Femur (tissue), 1 donor: ENCODE measurements at regions not wholly inside any gene's neighbourhood (a gene's known extent, or its start where the extent isn't known, plus 50 kb on each side); places are given as distances from the start of the nearest gene placed in this dataset.

Experiments used
- DNase-seq: peaks from one replicate; pipeline ENCODE4 v3.0.0-alpha.2; 2017

- no peak for DNase-seq
Observed at GRCh38 chr13:20351281-20352022, 119.3 kb upstream of the GJB6 start.

GRCh38 chr13:20350819-20351218, 118.7 kb upstream of the GJB6 start:
- no peak for DNase-seq

DNA sequence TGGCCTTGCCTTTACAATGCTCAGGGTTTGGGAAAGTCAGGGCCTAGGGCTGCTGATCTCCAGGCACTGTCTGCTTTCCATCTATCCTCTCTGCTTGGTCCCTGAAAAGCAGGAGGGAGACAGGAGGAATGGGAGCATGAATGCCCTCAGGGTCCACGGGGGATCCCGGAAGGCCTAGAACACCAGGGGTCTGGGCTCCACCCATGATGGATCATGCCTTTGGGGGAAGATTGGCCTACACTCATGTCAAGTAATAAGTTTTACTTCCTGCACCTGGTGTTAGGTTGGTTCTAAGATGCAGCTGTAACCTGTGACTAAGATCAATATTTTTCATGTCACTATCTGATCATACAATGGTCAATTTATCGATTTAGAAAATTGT, 118.3 kb upstream of the GJB6 start:
- DNase-seq: no peak

DNA sequence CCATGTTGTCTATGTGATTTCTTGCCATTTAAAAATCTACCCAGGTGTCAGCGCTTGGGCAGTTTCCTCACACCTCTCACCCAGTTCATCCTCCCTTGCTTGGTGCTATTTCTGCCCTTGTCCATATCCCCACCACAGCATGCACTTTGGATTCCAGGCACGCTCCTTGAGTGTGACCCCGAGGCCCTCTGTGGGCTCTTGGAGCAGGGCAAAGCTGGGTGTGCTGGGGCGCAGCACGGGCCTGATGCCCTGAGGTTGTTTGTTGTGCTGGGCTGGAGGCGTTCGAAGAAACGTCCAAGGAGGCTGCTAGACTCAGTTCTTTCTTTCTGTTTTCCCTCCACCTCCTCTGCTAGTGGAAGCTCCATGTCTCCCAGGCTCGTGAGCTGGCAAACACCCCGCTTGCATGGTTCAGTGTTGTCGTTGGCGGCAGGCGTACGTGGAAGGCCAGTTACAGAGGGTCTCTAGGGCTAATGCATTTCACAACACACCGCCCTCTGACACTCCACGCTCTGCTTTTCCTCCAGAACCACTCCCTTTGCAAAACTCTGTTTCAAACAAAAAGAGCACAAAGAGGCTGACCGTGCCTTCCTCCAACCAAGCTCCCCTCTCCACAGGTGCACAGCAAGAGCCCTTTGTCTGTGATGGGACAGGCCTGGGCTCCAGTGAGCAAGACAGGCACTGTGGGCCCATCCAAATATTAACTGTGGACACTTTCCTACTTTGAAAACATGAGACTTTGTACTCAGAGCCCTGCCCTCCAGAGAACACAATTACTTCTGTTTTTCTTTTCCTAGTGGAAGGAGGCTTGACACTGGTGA, 117.7 kb upstream of the GJB6 start:
- DNase-seq: peak; percentile 48

GRCh38 chr13:20348645-20349408, 116.7 kb upstream of the GJB6 start:
- no peak for DNase-seq

GRCh38 chr13:20348018-20348417, 115.9 kb upstream of the GJB6 start:
- no peak for DNase-seq

DNA sequence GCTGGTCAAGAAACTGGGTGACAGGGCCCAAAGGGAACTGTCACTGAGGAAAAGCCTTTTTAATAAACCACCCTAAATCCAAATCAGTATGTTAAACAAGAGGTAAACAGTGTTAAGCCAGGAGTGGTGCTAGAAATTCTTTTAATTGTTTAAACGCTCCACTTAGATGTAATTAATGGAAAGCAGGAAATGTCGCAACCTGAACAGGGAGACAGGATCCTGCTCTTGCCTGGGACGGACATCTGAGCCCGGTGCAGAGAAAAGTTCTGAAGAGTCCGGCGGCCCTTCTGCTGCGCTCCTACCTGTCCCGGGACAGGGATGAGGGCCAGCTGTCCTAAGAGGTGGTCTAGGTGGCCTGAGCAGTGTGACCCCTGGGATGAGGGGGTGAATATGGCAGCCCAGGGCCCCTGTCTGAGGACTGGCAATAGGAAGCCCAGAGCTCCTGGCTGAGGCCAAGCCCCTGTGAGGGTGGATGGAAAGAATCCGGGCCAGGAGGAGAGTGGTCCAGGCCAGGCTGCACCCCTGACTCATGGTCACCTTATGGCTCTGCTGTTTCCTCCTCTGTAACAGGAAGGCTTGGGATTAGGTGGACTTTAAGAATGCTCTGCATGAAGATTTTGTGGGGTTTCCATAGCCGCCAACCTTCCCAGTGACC, 112.8 kb upstream of the GJB6 start:
- DNase-seq: no peak

DNA sequence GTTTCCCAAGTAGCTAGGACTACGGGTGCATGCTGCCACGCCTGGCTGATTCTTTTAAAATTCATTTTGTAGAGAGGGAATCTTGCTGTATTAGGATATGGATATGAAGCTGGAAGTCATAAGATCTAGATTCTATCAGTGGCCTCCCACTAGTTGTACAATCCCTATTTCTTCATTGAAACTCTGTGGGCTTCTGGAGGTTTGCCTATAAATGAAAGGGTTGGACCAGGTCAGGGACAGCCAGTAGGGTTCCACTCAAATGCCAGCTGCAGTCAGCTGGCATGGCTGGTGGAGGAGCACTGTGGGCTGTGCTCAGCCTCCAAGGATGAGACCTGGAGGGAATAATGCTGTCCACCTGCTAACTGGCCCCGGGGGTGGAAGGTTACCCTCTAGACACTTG, 110.2 kb upstream of the GJB6 start:
- no peak for DNase-seq

- no peak for DNase-seq
Observed at GRCh38 chr13:20340759-20341171, 108.6 kb upstream of the GJB6 start.

- no peak for DNase-seq
Observed at GRCh38 chr13:20340136-20340758, 108.1 kb upstream of the GJB6 start.

DNA sequence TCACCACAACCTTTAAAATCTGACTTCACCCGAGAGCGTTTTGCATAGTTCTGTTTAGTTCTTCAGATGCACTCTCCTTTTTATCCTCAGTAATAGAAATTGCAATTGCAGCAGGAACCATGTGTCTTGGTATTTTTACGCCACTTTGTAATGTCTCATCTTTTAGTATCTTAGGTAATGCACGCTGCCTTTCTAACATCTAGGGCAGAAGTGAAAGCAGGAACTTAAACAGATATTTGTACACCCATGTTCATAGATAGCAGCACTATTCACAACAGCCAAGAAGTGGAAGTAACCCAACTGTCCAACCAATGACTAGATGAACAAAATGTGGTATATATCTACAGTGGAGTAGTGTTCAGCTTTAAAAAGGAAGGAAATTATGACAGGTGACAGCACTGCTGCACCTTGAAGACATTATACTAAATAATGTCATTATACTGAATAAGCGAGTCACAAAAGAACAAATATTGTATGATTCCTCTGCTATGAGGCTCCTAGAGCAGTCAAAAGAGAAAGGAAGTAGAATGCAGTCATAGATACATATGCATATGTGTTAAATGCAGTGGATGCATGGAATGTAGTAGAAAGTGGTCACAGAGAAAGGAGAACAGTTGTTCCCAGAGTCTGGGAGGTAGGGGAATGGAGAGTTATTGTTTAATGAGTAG, 105.9 kb upstream of the GJB6 start:
- no peak for DNase-seq

- no peak for DNase-seq
Observed at GRCh38 chr13:20336761-20337160, 104.6 kb upstream of the GJB6 start.

- DNase-seq: no peak
Observed at GRCh38 chr13:20334309-20334708, 102.2 kb upstream of the GJB6 start.

GRCh38 chr13:20332361-20333096, 100.4 kb upstream of the GJB6 start:
- DNase-seq: no peak

DNA sequence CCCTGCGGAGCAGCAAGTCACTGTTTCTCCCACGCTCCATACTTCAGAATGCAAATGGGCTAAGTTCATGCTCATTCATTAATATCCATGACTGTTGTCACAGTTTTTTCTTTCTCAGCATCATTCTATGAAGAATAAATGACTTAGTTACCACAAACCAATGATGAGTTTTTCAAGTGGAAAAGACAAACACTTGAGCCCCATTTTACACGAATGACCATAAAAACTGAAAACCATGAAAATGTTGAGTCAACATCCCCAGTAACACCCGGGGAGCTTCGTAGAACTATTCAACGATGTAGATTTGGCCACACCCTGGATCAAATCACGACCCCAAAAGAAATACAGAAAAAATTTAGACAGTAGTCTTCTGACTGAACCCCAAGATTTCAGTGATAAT, 99.8 kb upstream of the GJB6 start:
- no peak for DNase-seq

DNA sequence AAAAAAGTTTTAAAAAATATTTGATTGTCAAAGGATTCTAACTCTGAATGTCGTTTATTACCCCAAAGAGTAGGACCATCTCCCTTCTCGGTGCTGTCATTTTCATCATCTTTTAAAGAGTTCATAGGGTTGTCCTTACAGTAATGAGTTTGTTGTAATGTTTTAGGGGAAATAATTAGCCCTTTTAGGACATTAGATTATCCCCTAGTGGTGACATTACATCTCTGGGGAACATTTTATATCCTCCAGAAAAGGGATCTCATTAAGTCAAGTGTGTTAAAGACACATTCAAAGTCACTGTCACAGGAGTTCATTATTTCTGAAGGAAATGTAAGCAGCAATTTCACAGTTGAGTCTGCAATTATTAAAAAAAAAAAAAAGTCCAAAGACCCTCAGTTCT, 99.3 kb upstream of the GJB6 start:
- DNase-seq: no peak

GRCh38 chr13:20326809-20327208, 94.7 kb upstream of the GJB6 start:
- no peak for DNase-seq

GRCh38 chr13:20326276-20326675, 94.2 kb upstream of the GJB6 start:
- DNase-seq: no peak

DNA sequence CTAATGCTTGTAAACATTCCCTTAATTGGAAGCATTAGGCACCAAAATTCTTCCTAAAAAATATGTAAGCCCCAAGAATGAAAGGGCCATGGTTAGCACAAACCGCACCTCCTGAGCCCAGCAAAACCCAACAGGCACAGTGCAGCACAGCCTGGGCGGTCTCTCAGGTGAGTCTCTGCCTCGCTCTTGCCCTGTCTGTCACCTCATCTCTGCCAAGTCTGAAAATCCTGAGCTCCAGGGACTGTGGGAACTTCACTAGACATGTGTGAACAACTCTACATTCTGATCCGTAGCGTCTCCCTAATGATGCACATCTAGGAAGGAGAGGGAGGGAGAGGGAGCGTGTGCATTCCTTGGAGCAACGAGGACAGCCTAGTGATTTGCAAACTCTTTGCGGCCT, 88.8 kb upstream of the GJB6 start:
- DNase-seq: no peak

DNA sequence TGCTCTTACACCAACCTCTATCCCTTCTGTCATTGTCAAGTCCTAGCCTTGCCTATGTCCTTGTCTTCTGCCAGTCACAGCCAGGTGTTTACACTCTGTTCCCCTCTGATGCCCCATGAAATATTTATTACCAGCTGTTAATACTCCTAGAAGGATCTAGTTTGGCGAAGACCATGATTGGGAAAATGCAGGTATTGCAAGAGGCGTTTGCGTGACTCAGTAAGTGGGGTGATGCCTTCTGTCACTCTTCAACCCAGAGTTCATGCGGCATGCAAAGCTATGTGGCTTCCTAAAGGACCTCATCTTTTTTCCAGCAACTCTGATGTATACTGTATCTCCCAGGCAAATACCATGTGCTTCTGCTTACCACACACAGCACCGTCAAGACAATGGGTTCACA, 81.8 kb upstream of the GJB6 start:
- DNase-seq: no peak

DNA sequence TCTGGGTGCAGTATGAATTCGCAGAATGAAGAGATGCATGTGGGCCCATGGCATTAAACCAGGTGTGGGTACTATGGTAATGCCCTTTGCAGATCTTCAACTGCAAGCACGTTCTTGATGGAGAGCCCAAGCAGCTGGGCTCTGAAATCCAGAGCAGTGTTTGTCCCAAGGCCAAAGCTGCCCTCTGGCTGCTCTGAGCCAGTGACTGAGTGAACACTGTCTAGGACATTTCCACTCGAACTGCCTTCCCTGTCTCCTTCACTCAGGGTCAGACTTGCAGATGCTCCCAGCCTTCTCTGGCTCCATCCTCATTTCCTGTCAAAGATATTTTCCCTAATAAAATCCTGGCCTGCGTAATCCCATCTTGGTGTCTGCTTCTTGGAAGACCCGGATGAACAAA, 80.2 kb upstream of the GJB6 start:
- DNase-seq: no peak
